Activated naive CD4-positive, alpha-beta T cell treated with anti-CD3 and anti-CD28 coated beads for 36 hours (primary cell): ENCODE measurements at regions not wholly inside any gene's neighbourhood (a gene's known extent, or its start where the extent isn't known, plus 50 kb on each side); places are given as distances from the start of the nearest gene placed in this dataset.
"Not testable (repeated sequence)": the region's sequence is repeated elsewhere in the genome, so short reads cannot be mapped to it uniquely, and the experiment has no call there.

Experiments
- CTCF ChIA-PET: fragments of 350-600 bp; sonication (Branson Sonifier 250); formaldehyde crosslinking; loops from one replicate; lab custom pipeline; 2021; ENCODE audit warnings: antibody characterized with exemption; lab: Charles Lee
- DNase-seq: peaks from one replicate; pipeline ENCODE4 v3.0.0-alpha.2; 2020
- H3K27ac Mint-ChIP-seq: one replicate; pipeline ENCODE4 v1.8.0; 2021; ENCODE audit warnings: mild to moderate bottlenecking, mixed read lengths
- H3K27me3 Mint-ChIP-seq: one replicate; pipeline ENCODE4 v1.8.0; 2021; ENCODE audit warnings: low read depth, mixed read lengths
- H3K36me3 Mint-ChIP-seq: one replicate; pipeline ENCODE4 v1.8.0; 2021; ENCODE audit warnings: low read depth, mixed read lengths
- H3K4me1 Mint-ChIP-seq: one replicate; pipeline ENCODE4 v1.8.0; 2021; ENCODE audit warnings: low read depth, mixed read lengths
- H3K4me3 Mint-ChIP-seq: one replicate; pipeline ENCODE4 v1.8.0; 2021; ENCODE audit warnings: mild to moderate bottlenecking, moderate library complexity, mixed read lengths
- H3K9me3 Mint-ChIP-seq: one replicate; pipeline ENCODE4 v1.8.0; 2021; ENCODE audit warnings: mixed read lengths
- intact Hi-C: fragments of 100-400 bp; cut with micrococcal nuclease; formaldehyde crosslinking; loops from one replicate; pipeline ENCODE4 v1.15.1; 2023

- H3K4me3 Mint-ChIP-seq, result peak overlapping the region; percentile 37
- H3K36me3 Mint-ChIP-seq, result no peaks in the 10 kb centered on the region
- no peaks in the 10 kb centered on the region for H3K9me3 Mint-ChIP-seq
- DNase-seq, result no peak
- no peaks in the 10 kb centered on the region for H3K27me3 Mint-ChIP-seq
- H3K4me1 Mint-ChIP-seq, result peaks cover 36% of the 10 kb centered on the region
- CTCF ChIA-PET, result interaction anchor here (0.7 to 2.4 kb wide), 14 partner anchors 9 to 81 kb away, joined by 3 to 12 read pairs (median 4); no protein-coding TSS in a partner anchor
- H3K27ac Mint-ChIP-seq, result peak overlapping the region; percentile 38
- intact Hi-C loops, result loop anchor here (5.0 to 10.0 kb wide), 2 partner anchors 77 to 570 kb away; no protein-coding TSS in a partner anchor
These were observed 176.9 kb upstream of the PRSS58 start for GRCh38 chr7:142434666-142435167.

- H3K36me3 Mint-ChIP-seq, DNase-seq, H3K27me3 Mint-ChIP-seq, H3K9me3 Mint-ChIP-seq: not testable (repeated sequence)
- peak overlapping the region; percentile 37 for H3K4me3 Mint-ChIP-seq
- CTCF ChIA-PET, result interaction anchor here (0.7 to 2.4 kb wide), 12 partner anchors 10 to 80 kb away, joined by 3 to 12 read pairs (median 4); no protein-coding TSS in a partner anchor
- peaks cover 37% of the 10 kb centered on the region for H3K4me1 Mint-ChIP-seq
- peak overlapping the region; percentile 1 for H3K27ac Mint-ChIP-seq
- intact Hi-C loops, result loop anchor here (10.0 kb wide), 1 partner anchor 571 kb away; no protein-coding TSS in a partner anchor
These were observed 176.3 kb upstream of the PRSS58 start for GRCh38 chr7:142434133-142434532.

DNA sequence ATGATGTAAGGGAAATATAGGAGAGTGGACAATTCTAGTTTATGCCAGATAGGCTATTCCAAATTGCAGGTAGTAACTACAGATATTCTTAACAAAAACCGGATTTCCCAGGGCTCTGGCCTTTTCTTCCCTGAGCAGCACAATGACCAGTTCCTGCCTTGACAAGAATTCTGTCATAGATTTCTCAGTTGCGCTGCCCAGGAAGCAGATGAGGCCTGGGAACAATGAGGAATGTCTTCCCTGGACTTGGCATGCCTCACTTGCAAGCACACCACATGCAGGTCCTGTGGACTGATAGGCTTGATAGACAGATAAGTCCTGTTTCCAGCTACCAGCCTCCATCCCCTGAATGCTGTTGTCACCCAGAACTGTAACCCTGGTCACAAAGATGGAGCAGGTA lies 174.5 kb upstream of the PRSS58 start:
- no peak for DNase-seq
- H3K27me3 Mint-ChIP-seq, result no peaks in the 10 kb centered on the region
- peaks cover 42% of the 10 kb centered on the region for H3K4me1 Mint-ChIP-seq
- no peak overlapping the region for H3K27ac Mint-ChIP-seq
- intact Hi-C loops, result loop anchor here (10.0 kb wide), 1 partner anchor 572 kb away; no protein-coding TSS in a partner anchor
- no peaks in the 10 kb centered on the region for H3K9me3 Mint-ChIP-seq
- no peaks in the 10 kb centered on the region for H3K36me3 Mint-ChIP-seq
- H3K4me3 Mint-ChIP-seq, result no peak overlapping the region
- CTCF ChIA-PET, result interaction anchor here (2.4 kb wide), 1 partner anchor 11 kb away, joined by 10 read pairs; no protein-coding TSS in a partner anchor

- Mint-ChIP-seq H3K27ac (no peak overlapping the region), H3K27me3 (no peaks in the 10 kb centered on the region), H3K9me3 (no peaks in the 10 kb centered on the region), H3K4me1 (peaks cover 46% of the 10 kb centered on the region), H3K36me3 (no peaks in the 10 kb centered on the region), H3K4me3 (no peak overlapping the region)
- intact Hi-C loops, result loop anchor here (10.0 kb wide), 1 partner anchor 573 kb away; no protein-coding TSS in a partner anchor
- CTCF ChIA-PET, result no interaction called here
- no peak for DNase-seq
These were observed 173.6 kb upstream of the PRSS58 start for GRCh38 chr7:142431491-142431890.

DNA sequence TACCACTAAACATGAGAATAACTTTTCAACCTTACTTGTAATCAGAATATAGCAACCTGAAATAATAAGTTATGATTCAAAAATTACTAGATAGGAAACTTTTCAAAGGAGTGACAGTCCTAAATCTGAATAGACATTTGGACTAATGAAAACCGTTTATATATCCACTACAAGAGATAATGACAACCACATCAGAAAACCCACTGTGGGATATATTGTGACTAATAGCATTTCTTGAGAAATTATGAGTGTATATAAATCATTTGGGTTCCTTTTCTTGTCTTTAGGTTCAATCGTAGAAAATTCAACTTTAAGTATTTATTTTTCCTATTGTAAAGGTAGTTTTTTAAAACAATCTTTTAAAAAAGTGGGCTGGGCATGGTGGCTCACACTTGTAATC lies 170.2 kb upstream of the PRSS58 start:
- Mint-ChIP-seq H3K36me3 (no peaks in the 10 kb centered on the region), H3K27me3 (no peaks in the 10 kb centered on the region), H3K9me3 (no peaks in the 10 kb centered on the region), H3K4me3 (no peak overlapping the region), H3K27ac (no peak overlapping the region), H3K4me1 (peaks cover 22% of the 10 kb centered on the region)
- no peak for DNase-seq
- intact Hi-C loops, result no loop called here
- CTCF ChIA-PET, result interaction anchor here (1.4 kb wide), 1 partner anchor 15 kb away, joined by 5 read pairs; no protein-coding TSS in a partner anchor

- H3K4me1 Mint-ChIP-seq, result peaks cover 19% of the 10 kb centered on the region
- H3K36me3 Mint-ChIP-seq, result no peaks in the 10 kb centered on the region
- H3K4me3 Mint-ChIP-seq, result no peak overlapping the region
- CTCF ChIA-PET, result interaction anchor here (0.8 to 1.5 kb wide), 2 partner anchors 13 to 14 kb away, joined by 3 to 7 read pairs; no protein-coding TSS in a partner anchor
- H3K9me3 Mint-ChIP-seq, result no peaks in the 10 kb centered on the region
- intact Hi-C loops, result loop anchor here (1.0 kb wide), 1 partner anchor 8 kb away; no protein-coding TSS in a partner anchor
- DNase-seq, result no peak
- no peak overlapping the region for H3K27ac Mint-ChIP-seq
- H3K27me3 Mint-ChIP-seq, result no peaks in the 10 kb centered on the region
These were observed 167.4 kb upstream of the PRSS58 start for GRCh38 chr7:142425281-142425680.

GRCh38 chr7:142422621-142423020 lies 164.8 kb upstream of the PRSS58 start:
- Mint-ChIP-seq H3K4me3 (no peak overlapping the region), H3K9me3 (no peaks in the 10 kb centered on the region), H3K27me3 (no peaks in the 10 kb centered on the region), H3K27ac (no peak overlapping the region), H3K4me1 (peaks cover 10% of the 10 kb centered on the region), H3K36me3 (no peaks in the 10 kb centered on the region)
- CTCF ChIA-PET, result interaction anchor here (0.6 to 1.4 kb wide), 5 partner anchors 11 to 61 kb away, joined by 3 to 6 read pairs (median 3); no protein-coding TSS in a partner anchor
- intact Hi-C loops, result no loop called here
- DNase-seq, result no peak

- H3K9me3 Mint-ChIP-seq, result no peaks in the 10 kb centered on the region
- no peak overlapping the region for H3K4me3 Mint-ChIP-seq
- no peak overlapping the region for H3K27ac Mint-ChIP-seq
- peak; percentile 33 for DNase-seq
- H3K4me1 Mint-ChIP-seq, result peaks cover 5% of the 10 kb centered on the region
- H3K36me3 Mint-ChIP-seq, result no peaks in the 10 kb centered on the region
- intact Hi-C loops, result no loop called here
- CTCF ChIA-PET, result interaction anchor here (0.7 to 1.6 kb wide), 3 partner anchors 8 to 398 kb away, joined by 3 to 5 read pairs (median 3); no protein-coding TSS in a partner anchor
- H3K27me3 Mint-ChIP-seq, result no peaks in the 10 kb centered on the region
These were observed 162.9 kb upstream of the PRSS58 start for GRCh38 chr7:142420554-142421362.

DNA sequence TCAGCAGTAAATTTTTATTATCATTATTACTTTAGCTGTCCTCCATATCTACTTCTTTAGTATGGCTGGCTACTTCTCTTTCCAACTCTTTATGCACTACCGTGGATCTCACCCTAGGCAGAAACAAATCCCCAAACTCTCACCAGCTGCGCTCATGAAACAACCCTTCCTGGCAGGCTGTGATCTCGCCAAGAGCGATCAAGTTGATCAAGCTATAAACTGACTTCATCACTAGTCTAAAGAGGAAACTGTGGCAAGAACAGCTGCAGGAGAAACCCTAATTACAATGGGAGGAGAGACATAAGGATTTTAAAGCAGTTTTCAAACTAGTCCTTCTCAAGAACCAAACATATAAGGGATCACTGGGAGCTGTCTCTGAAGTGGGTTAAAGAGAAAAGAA lies 160.5 kb upstream of the PRSS58 start:
- H3K36me3 Mint-ChIP-seq, result no peaks in the 10 kb centered on the region
- intact Hi-C loops, result no loop called here
- DNase-seq, result no peak

DNA sequence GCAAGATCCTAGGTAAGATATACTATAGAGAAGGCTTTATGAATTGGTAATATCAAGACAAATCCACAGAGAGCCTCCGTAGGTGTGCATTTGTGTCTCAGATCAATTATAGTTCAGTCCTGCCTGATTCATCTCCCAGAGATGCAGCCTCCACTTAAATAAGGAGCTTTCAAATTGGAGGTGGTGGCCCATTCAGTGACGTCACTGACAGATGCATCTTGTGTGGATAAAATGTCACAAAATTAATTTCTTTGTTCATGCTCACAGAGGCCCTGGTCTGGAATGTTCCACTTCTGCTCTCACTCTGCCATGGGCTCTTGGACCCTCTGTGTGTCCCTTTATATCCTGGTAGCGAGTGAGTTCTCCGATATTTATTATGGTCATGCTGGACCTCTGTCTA lies 157.1 kb upstream of the PRSS58 start:
- CTCF ChIA-PET, result interaction anchor here (0.5 to 1.3 kb wide), 2 partner anchors 68 to 154 kb away, joined by 4 to 5 read pairs; no protein-coding TSS in a partner anchor
- no peak for DNase-seq
- H3K27ac Mint-ChIP-seq, result no peak overlapping the region
- no peak overlapping the region for H3K4me3 Mint-ChIP-seq
- no peaks in the 10 kb centered on the region for H3K9me3 Mint-ChIP-seq
- H3K4me1 Mint-ChIP-seq, result peaks cover 6% of the 10 kb centered on the region
- no peaks in the 10 kb centered on the region for H3K36me3 Mint-ChIP-seq
- H3K27me3 Mint-ChIP-seq, result no peaks in the 10 kb centered on the region
- intact Hi-C loops, result no loop called here

More for the DNA sequence above, 160.5 kb upstream of the PRSS58 start:
- Mint-ChIP-seq H3K9me3 (no peaks in the 10 kb centered on the region), H3K27me3 (no peaks in the 10 kb centered on the region), H3K27ac (no peak overlapping the region), H3K4me1 (peaks cover 5% of the 10 kb centered on the region), H3K4me3 (no peak overlapping the region)
- CTCF ChIA-PET, result interaction anchor here (0.8 to 1.4 kb wide), 2 partner anchors 21 to 41 kb away, joined by 3 to 5 read pairs; no protein-coding TSS in a partner anchor

DNA sequence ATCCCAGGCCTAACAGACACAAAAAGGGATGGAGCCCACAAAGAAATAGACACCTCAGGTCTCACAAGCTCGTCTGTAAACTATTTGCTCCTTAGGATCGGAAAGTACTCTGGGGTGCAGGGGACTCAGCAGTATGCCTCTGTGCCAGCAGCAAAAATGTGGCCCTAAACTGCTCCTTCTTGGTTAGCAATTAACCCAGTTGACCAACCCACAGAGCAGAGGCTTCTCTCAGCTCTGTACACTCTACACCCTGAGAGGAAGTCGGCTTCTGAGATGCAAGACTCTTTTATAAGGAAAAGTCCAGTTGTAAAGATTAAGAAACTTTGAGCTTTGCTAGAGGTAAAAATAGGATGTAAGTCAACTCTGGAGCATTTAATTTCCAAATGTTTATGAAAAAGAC lies 156.3 kb upstream of the PRSS58 start:
- Mint-ChIP-seq H3K27ac (no peak overlapping the region), H3K27me3 (no peaks in the 10 kb centered on the region), H3K36me3 (no peaks in the 10 kb centered on the region), H3K4me1 (peaks cover 6% of the 10 kb centered on the region), H3K4me3 (no peak overlapping the region), H3K9me3 (no peaks in the 10 kb centered on the region)
- intact Hi-C loops, result no loop called here
- DNase-seq, result no peak
- CTCF ChIA-PET, result interaction anchor here (0.5 to 2.2 kb wide), 7 partner anchors 46 to 155 kb away, joined by 3 to 20 read pairs (median 4); no protein-coding TSS in a partner anchor
